22Rv1 (cell line): ENCODE measurements at regions not wholly inside any gene's neighbourhood (a gene's known extent, or its start where the extent isn't known, plus 50 kb on each side); places are given as distances from the start of the nearest gene placed in this dataset.

ENCODE experiments used
- CTCF ChIP-seq: fragments of 450-650 bp; IDR thresholded peaks from 2 replicates; pipeline ENCODE4 v1.5.1; 2017; ENCODE audit warnings: mild to moderate bottlenecking
- ZFX ChIP-seq: fragments of 450-650 bp; IDR thresholded peaks from 2 replicates; pipeline ENCODE4 v1.6.1; 2017; ENCODE audit warnings: antibody characterized with exemption, borderline replicate concordance

DNA sequence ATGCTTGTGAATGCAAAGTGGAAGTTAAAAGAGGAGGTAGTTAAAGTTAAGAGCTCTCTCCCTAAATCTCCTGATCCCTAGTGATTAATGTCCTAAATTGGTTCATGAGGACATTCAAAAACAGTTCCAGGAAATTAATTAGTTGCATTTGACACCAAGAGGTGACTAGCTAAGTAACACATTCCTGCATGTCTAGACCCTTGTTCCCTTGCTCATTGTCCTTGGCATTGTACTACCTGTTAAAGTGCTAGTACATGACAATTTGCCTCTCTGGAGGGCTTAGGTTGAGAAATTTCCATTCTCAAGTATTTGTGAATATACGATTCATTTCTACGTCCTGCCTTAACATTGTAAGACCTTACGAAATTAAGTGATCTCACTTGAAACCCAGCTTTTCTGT, 278.6 kb upstream of the CDH10 start:
- TF ChIP-seq ZFX: no peak
- no peak for TF ChIP-seq CTCF
